ENCODE measurements at regions not wholly inside any gene's neighbourhood (a gene's known extent, or its start where the extent isn't known, plus 50 kb on each side); places are given as distances from the start of the nearest gene placed in this dataset.

GRCh38 chr10:31147210-31147608 lies 115.5 kb upstream of the ZNF438 start:
- no peak for DNase-seq

DNA sequence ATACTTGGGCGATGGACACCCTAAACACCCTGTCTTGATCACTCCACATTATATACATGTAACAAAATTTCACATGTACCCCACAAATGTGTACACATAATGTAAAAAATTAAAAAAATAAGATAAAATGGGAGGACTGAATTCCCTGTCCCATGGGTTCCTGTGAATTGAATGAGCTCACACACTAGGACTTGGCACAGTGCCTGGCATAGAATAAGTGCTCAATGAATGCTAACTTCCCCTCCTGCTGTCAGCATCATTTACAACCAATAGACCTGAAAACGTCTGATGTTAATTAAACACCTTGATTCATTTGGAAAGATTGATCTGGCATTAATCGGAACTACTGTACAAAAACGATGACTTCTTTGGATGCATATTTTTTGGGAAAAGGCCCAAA lies 117.3 kb upstream of the ZNF438 start:
- DNase-seq = peak; percentile 9

DNA sequence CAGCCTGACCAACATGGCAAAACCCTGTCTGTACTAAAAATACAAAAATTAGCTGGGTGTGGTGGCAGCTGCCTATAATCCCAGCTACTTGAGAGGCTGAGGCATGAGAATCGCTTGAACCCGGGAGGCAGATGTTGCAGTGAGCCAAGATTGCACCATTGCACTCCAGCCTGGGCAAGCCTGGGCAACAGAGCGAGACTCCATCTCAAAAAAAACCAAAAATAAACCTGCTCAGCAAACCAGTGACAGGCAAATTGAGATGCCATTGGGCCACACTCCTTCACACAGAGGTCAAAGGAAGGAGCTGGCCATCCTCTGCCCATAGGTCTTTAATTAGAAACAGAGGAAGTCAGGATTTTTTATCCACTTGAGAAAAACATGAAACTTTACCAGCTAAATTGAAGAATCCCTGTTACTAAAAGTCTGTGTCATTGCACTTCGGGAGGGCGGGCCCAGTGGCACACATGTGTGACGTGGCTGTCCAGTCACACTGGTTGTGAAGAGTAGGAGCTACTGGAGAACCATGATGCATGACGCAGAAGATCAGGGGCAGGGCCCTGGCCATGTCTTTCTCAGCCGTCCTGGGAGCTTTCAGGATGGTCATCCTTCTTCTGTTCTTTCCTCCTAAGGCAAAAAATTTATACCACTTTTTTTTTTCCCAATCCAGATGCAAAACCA lies 118.3 kb upstream of the ZNF438 start:
- DNase-seq = no peak

DNA sequence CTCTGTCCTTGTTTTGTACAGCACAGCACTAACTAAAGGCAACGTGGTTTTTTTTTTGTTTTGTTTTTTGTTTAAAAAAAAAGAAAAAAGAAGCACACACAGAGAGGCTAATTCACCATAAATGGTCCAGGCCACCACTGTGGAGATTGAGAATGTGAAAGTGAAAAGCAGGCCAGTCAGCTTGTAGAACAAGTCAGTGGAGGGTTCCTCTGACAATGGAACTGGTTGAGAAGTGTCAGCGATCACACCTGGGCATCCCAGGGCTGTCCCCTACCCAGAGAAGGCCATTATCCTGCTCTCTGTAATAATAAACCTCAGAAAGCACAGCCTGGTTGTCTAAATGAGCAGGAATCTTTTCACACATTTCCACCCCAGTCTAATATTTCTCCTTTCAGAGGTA lies 119.6 kb upstream of the ZNF438 start:
- no peak for DNase-seq

DNA sequence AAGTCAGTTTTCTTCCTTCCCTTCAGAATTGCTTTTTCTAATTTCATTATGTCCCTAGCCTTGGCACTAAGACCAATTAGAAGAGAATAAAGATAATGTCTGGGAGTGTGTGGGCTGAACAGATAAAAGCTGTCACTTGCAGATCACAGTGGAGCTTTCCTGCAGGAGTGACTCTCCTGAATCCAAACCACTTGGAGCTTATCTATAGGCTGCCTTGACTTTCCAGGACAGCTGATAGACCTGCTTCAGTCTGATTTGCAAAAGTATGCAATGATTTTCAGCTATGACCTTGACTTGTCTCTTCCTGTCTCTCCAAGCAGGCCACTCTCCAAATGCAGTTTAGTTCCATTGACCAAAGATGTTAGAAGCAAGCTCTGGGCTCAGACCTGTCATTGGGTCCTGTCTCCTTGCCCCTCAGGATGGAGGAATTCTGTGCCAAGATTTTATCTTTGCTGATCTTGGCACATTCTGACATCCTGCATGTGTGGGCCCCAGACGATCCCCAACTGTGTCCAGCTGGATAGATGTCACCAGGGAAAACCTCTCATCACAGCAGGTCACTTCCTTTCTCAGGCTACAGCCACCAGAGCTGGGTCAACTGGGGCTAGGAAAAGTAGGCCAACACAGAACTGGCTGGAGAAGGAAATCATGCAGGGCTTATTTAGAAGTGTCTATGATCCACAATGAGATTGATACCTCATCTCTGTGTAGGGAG lies 120.9 kb upstream of the ZNF438 start:
- DNase-seq = peak; percentile 33

GRCh38 chr10:31153161-31153560 lies 121.5 kb upstream of the ZNF438 start:
- no peak for DNase-seq

- no peak for DNase-seq
These were observed 122.0 kb upstream of the ZNF438 start for GRCh38 chr10:31153692-31154091.

DNA sequence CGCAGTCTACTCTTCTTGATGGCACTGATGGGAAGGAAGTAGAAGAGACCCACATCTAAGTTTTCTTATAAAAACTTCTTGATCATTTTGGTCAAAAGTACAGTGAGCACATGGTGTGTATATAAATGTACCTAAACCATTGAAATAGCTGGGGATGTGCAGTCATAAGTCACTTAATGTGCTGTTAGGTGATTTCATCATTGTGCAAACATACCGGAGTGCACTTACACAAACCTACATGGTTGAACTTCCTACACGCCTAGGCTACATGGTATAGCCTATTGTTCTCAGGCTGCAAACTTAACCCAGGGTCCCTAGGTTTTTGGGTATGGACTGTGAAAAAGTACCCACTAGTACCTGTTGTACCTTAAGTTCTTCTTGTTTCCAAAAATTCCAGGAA lies 123.3 kb upstream of the ZNF438 start:
- no peak for DNase-seq

DNA sequence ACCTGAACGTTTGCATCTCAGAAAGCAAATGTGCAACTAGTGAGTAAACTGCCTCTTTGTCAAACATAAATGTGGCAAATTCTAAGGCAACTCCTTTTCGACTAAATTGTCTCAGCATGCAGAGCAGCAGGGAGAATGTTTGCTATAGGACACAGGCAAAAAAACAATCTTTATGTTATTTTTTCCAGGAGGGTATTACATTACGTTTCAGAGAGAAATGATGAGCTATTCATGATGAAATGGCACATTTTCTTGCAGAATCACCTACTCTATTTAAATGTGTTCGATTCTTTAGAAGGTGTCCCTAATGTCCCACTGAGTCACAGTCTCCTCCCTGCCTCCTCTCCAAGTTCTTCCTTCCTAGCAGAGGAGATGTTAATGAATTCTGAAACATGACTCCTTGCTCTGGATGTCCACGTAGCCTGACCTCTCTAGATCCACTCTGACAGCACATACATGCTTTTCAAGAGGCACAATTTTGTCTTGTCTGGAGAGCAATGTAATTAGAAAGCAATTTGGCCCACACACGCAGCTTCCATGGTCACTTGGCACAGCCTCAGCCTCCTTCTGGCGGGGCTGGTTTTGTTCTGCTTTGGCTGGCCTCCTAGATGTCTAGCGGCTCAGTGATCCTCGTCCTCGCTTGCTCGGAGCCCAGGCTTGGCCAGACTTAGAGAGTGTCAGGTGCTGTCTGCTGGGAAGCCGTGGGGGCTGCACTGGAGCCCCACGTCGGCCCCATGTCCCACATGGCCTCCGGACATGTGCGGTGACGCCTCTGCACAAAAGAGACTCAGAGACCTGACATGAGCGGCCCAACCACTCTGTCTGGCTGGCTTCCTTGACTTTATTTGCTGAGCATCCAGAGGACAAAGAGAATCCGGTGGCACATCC lies 125.7 kb upstream of the ZNF438 start:
- DNase-seq = no peak

- no peak for DNase-seq
These were observed 126.5 kb upstream of the ZNF438 start for GRCh38 chr10:31158011-31158658.

- DNase-seq = no peak
These were observed 134.9 kb upstream of the ZNF438 start for GRCh38 chr10:31166606-31167005.

DNA sequence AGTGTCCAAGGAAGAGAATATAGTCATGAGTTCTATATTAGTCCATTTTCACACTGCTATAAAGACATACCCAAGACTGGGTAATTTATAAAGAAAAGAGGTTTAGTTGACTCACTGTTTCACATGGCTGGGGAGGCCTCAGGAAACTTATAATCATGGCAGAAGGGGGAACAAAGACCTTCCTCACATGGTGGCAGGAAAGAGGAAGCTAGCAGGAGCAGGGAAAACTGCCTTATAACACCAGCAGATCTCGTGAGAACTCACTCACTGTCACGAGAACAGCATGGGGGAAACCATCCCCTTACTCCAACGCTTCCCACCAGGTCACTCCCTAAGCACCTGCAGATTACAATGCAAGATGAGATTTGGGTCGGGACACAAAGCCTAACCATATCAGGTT lies 139.0 kb upstream of the ZNF438 start:
- DNase-seq = no peak

DNA sequence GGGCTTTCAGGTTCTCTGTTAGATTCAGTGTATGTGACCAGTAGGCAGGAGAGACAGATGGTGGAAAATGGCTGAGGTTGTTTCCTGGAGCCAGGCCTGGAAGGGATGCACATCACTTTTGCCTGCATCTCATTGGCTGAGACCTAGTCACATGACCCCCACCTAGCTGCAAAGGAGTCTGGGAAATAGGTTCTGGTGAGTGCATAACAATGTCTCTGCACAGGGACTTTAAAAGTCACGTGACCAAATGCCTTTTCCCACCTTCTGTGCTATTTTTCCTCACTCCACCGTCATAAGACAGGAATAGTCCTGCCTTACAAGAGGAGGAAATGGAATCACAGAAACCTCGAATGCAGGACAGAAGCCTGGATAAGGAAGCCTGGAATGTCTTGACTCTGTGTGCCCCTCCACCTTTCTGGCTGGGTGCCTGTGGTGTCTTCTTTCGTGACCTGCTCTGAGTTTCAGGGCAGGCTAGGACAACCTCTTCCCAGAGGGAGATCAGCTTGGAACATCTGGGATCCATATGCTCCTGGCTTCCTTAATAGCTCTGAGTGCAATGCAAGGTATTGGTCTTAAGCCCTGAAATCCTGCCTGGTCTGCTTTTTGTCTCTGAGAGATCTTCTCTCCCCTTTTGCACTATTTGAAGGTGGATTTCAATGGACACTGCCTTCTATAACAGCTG lies 139.9 kb upstream of the ZNF438 start:
- DNase-seq = no peak

DNA sequence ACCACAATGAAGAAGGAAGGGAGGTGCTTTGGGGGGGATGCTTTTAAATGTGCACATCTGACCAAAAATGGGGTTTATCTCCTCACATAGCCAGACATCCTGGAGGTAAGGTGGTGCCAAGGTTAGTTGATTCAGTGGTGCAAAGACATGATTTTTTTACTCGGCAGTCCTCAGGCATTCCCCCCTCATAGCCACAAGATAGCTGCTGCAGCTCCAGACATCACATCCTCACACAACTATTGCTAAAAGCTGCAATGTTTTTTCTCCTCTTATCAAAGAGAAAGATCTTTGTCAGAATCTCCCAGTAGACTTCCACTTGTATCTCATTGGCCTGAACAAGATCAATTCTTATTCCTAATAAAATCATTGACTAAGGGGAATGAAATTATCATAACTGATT lies 141.3 kb upstream of the ZNF438 start:
- DNase-seq = no peak

- DNase-seq = no peak
These were observed 142.1 kb upstream of the ZNF438 start for GRCh38 chr10:31173752-31174151.

- no peak for DNase-seq
These were observed 139.8 kb upstream of the ZEB1 start for GRCh38 chr10:31179091-31179680.

DNA sequence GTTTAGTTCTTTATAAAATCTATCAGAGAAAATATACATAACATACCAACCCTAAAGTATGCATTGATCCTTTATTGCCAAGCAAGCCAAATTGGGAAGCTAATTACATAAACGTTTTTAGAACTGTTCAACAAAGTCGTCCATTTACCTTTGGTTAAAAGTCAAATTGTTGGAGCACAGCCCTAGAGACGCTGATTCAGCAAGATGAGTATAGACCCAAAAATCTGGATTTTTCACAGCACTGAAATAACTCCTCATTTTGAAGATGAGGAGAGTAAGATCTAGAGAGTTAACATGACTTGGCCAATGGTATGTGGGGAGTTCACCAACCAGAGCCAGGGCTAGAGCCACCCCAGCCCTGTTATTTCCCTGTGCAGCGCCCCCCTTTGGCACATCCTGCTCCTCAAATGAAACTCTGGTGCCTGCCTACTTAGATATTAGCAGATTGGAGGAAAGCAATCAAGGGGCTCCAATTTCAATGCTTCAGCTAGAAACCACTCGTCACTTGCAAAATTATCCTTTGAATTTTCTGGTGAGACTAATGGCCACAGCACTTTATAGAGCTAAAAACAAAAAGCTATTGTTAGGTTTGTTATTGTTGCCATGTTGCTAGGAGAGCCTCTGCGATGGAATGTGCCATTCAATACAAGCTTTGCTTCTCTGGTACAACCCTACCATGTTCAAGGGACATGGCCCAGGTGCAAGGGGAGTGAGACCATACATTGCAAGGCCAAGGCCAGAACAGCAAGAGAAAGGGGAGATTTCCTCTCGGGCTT lies 132.6 kb upstream of the ZEB1 start:
- DNase-seq = no peak

- DNase-seq = no peak
These were observed 131.8 kb upstream of the ZEB1 start for GRCh38 chr10:31187182-31187581.

GRCh38 chr10:31187607-31188210 lies 131.3 kb upstream of the ZEB1 start:
- DNase-seq = no peak

DNA sequence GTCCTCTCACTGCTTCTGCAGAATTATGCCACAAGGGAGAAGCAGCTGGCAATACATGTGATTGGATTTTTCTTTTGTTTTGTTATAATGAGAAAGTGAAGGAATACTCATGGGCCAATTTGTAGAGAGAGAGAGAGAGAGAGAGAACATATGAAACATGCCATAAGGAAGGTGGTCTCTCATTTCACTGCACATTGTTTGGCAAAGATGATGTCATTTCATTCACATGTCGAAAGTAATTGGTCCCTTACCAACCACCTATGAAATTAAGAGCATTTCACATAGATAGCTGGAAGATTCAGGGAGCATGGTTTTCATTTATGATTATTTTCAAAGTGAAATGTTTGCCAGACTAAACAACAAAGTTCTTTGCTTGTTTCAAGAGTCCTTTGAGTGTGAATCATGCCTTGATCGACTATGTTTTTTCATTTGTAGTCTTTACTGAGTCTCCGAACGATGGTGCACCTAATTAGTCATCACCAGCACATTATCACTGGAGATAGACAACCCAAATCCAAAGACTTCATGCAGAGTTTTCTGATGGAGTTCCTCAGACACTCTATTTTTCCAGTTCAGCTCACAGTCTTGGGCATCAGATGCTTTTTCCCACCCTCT lies 130.1 kb upstream of the ZEB1 start:
- DNase-seq = no peak

- no peak for DNase-seq
These were observed 128.5 kb upstream of the ZEB1 start for GRCh38 chr10:31190488-31190887.

Data from hematopoietic multipotent progenitor cell treated with erythropoietin and hydrocortisone succinate and interleukin-3 and kit ligand, for 8 days (in vitro differentiated cells).